K562 (cell line): ENCODE measurements at regions not wholly inside any gene's neighbourhood (a gene's known extent, or its start where the extent isn't known, plus 50 kb on each side); places are given as distances from the start of the nearest gene placed in this dataset.

Experiments
- BHLHE40 ChIP-seq: IDR thresholded peaks from 2 replicates; pipeline ENCODE4 v1.6.1; 2011; ENCODE audit warnings: low read length, improper control_type of control experiment
- MEIS2 ChIP-seq: fragments of 450-650 bp; IDR thresholded peaks from 2 replicates; pipeline ENCODE4 v1.6.1; 2014; ENCODE audit warnings: mild to moderate bottlenecking; ENCODE audit not compliant: partially characterized antibody
- NRF1 ChIP-seq, 2 experiments: fragments of 450-650 bp; IDR thresholded peaks in 1 of 2; conservative IDR thresholded peaks in 1 of 2; 2 replicates each; pipeline ENCODE4 v1.6.1; 2014; ENCODE audit warnings: mild to moderate bottlenecking in 2 of 2
- POLR2H ChIP-seq: IDR thresholded peaks from 2 replicates; pipeline ENCODE4 v1.6.1; 2016; ENCODE audit warnings: missing genetic modification characterization, low read depth, mild to moderate bottlenecking, control low read depth, missing compliant biosample characterization, moderate library complexity
- RB1 ChIP-seq: fragments of 450-650 bp; IDR thresholded peaks from 2 replicates; pipeline ENCODE4 v1.6.1; 2017; ENCODE audit warnings: low read depth, mild to moderate bottlenecking
- ZNF384 ChIP-seq: IDR thresholded peaks from 2 replicates; pipeline ENCODE4 v1.6.1; 2012; ENCODE audit warnings: low read depth, low read length, improper control_type of control experiment

GRCh38 chr12:132379576-132379975 is 50.2 kb upstream of the GALNT9 start (continued):
- no peak for TF ChIP-seq MEIS2
- TF ChIP-seq BHLHE40, result no peak
- no peak for TF ChIP-seq ZNF384
- no peak for TF ChIP-seq NRF1 (conservative IDR thresholded peaks at IDR 0.05 in 1 of 2, IDR thresholded peaks at IDR 0.05 in 1 of 2)
- no peak for TF ChIP-seq POLR2H (tag)
- TF ChIP-seq RB1, result no peak
